GM18873 (cell line): ENCODE measurements at regions not wholly inside any gene's neighbourhood (a gene's known extent, or its start where the extent isn't known, plus 50 kb on each side); places are given as distances from the start of the nearest gene placed in this dataset.

Experiments used
- ATAC-seq: cut with Tn5 transposase; IDR thresholded peaks from one replicate; pipeline ENCODE4 v1.9.1; 2021; ENCODE audit warnings: mild to moderate bottlenecking, moderate library complexity, moderate number of reproducible peaks; ENCODE audit not compliant: unreplicated experiment, low FRiP score

- no peak for ATAC-seq
These were observed 133.3 kb downstream of the MGAT5B start for GRCh38 chr17:77001487-77001886.

DNA sequence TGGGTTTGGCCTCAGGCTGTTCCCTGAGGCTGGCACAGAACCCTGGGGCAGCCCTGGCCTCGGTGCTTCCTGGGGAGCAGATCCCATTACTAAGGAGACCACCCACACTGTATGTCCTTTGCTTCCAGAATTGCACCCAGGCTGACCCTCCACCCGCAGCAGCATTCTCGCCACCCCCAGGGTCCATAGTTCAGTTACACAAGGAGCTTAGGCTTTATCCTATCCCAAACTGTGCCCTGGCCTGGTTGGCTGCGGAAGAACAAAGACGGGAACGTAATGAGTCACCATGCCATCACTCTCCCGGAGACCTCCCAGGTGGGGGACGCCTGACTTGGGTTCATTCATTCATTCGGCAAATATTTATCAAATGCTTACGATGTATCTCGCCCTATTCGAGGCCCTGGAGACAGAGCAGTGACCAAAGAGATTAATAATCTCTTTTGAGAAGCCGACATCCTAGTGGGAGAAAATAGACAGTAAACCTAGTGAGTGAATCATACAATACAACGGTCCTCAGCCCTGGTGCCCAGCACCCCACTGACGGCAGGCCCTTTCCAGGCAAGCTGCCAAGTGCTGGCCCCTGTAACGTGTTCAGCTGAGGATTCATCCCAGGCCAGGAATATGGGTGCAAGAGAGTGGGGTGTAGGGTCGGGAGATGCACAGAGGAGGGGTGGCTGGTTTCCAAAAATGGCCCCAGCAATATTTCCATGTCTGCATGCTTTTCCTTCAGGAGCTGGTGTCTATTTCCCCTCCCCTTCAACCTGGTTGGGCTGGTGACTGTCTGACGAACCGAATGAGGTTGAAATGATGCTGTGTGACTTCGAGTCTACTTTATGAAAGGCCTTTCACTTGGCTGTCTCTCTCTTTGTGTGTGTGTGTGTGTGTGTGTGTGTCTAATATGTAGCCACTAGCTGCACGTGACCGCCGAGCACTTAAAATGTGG lies 134.2 kb downstream of the MGAT5B start:
- no peak for ATAC-seq

- ATAC-seq, result no peak
These were observed 135.5 kb downstream of the MGAT5B start for GRCh38 chr17:77003699-77004098.

DNA sequence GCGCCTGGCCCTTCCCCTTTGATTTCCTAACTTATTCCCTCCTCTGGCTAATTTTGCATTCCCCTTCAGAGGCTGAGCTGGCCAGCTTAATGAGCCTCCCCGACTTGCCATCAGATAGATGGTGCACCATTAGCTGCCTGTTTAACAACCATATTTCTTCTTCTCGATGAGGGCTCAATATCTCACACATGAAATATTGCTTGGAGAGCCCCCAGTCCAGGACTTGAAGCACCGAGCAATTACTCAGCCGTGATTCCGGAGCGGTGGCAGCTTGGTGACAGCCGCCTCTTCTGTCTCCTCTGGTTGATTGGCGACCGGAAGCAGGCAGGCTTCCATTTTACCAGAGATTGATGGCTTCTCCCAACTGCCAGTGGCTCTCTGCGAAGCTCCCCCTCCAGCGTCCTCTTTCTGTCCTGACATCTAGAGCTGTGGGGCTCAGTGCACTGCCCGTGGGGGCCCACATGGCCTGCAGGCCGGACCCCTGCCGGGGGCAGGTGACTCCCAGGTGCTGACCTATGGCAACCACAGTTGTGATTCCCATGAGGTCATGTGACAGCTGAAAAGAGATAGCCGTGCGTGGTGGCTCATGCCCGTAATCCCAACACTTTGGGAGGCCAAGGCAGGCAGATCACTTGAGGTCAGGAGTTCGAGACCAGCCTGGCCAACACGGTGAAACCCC lies 133.7 kb upstream of the SEC14L1 start:
- no peak for ATAC-seq

GRCh38 chr17:77009877-77010276 lies 130.9 kb upstream of the SEC14L1 start:
- no peak for ATAC-seq

DNA sequence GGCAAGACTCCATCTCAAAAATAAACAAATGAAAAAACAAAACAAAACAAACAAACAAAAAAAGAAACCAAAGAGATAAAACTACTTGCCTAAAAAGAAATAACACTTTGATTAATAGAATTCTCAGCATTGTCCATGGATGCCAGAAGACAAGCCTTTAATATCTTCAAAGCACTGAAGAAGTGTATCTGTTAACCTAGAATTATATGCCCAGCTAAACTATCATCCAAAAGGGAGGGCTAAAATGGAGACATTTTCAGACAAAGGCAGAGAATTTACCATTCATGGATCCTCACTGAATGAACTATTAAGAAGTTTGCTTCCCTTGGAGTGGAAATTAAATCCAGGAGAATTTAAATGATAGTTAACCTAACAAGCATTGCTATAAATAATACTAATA lies 130.1 kb upstream of the SEC14L1 start:
- no peak for ATAC-seq

- no peak for ATAC-seq
These were observed 129.4 kb upstream of the SEC14L1 start for GRCh38 chr17:77011173-77012011.

GRCh38 chr17:77018504-77018903 lies 122.3 kb upstream of the SEC14L1 start:
- ATAC-seq, result no peak

- ATAC-seq, result no peak
These were observed 120.8 kb upstream of the SEC14L1 start for GRCh38 chr17:77019893-77020379.

DNA sequence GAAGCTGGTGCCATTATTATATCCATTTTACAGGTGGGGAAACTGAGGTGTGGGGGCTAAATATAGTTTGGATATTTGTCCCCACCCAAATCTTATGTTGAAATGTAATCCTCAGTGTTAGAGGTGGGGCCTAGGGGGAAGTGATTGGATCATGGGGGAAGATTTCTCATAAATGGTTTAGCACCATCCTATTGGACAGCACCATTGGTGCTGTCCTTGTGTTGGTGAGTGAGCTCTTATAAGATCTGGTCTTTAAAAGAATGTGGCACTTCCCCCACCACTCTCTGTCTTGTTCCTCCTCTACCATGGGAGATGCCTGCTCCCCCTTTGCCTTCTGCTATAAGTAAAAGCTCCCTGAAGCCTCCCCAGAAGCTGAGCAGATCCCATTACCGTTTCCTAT lies 119.8 kb upstream of the SEC14L1 start:
- no peak for ATAC-seq

DNA sequence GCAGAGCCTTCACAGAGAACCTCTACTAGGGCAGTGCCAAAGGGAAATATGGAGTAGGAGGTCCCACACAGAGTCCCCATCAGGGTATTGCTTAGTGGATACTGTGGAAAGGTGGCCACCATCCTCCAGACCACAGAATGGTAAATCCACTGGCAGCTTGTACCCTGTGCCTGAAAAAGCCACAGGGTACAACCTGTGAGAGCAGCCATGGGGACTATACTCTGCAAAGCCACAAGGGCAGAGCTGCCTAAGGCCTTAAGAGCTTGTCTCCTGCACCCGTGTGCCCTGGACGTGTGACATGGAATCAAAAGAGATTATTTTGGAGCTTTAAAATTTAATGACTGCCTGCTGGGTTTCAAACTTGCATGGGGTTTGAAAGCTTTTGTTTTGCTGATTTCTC lies 118.0 kb upstream of the SEC14L1 start:
- no peak for ATAC-seq

DNA sequence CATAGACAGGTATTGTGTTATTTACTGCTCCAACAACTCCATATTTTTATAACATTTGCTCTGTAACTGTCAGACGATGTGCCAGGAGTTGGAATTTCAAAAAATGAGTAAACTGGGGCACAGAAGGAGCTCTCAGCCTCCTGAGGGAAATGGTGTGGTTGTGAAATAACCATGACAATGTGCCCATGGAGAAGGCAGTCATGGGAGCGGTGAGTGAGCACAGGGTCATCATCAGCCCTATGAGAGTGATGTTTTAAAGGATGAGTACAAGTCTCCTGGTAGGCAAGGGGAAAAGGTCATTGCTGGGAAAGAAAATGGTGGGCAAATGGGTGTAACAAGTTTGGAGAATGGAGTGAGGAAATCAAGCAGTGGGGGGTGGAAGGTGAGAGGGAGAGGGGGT lies 115.0 kb upstream of the SEC14L1 start:
- ATAC-seq, result no peak

GRCh38 chr17:77027271-77027889 lies 113.4 kb upstream of the SEC14L1 start:
- no peak for ATAC-seq

GRCh38 chr17:77028900-77029299 lies 111.9 kb upstream of the SEC14L1 start:
- ATAC-seq, result no peak

GRCh38 chr17:77032929-77033328 lies 107.8 kb upstream of the SEC14L1 start:
- ATAC-seq, result no peak

- ATAC-seq, result no peak
These were observed 106.8 kb upstream of the SEC14L1 start for GRCh38 chr17:77033892-77034404.

DNA sequence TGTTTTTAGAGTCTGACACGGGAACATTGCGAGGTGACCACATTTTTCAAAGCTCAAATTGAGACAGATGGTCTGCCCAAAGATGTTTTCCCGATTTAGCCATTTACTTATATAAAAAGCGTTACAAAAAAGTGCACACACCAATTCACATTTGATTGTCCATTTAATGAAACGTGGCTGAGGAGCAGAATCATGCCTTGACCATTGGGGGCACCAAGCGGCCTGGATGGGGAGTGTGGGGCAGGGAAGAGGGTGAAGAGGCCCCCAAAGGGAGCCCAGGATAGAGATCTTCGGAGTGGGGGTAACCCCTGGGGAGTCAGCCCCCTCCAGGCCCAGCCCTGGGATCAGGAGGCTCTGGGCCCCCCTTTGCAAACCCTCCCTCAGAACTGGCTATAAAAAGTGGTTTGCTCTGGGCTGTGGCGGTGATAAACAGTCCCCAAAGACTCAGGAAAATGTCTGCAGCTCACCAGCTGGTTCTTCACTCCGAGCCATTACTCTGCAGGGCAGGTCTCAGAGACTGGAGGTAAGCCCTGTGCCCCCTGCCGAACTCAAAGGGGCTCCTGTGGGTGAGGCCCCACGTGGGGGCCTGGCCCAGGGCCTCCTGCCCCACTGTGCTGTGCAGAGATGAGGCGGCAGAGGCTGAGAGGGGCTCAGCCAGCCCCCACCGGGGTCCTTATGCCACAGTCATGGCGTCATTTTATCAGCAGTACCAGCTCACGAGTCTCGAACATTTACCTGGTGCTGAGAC lies 105.9 kb upstream of the SEC14L1 start:
- ATAC-seq, result no peak

DNA sequence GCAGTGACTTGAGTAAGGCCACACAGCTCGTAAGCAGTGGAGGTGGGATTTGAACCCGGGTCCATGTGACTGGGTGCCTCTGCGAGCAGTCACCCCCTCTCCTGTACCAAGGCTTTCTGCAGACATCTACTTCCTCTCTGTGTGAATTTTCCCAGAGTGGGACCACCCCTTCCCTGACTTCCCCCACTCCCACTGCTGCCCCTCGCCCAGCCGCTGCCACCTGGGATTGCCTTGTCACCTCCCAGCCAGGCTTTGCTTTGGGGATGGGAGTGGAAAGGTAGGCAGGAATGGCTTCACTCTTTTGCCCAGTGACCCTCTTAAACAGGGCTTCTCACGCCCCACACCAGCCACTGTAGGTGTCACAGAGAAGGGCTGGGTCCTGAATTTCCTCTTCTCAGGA lies 105.2 kb upstream of the SEC14L1 start:
- no peak for ATAC-seq

DNA sequence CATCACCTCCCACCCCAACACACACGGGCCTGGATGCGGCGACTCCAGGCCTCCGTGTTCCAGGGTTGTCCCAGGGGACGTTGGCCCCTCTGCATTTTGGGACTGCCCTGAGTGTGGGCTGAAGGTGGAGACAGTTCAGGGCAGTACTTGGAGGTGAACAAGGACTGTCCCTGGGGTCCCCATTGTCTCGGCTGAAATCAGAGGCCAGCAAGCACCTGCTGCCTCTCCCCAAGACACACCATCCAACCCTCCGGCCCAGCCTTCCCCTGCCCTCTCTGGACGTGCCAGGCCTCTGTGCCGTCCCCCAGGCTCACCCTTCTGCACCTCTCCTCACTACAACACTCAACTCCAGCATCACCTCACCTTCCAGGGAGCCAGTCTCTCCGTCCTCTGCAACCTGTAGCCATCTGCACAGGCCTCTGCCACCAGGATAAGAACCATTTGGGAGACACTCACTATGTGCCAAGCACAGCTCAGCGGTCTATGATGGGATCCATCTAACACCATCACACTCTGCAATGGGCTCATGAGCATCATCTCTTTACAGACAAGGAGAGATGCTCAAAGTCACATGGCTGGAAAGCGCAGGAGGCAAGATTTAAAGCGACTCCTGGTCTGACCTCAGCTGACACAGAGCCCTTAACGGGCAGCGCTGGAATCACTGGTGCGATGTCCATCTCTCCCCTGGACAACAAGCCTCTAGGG lies 104.5 kb upstream of the SEC14L1 start:
- no peak for ATAC-seq
